HepG2 (cell line): ENCODE measurements at regions not wholly inside any gene's neighbourhood (a gene's known extent, or its start where the extent isn't known, plus 50 kb on each side); places are given as distances from the start of the nearest gene placed in this dataset.

ENCODE experiments used
- ATF1 ChIP-seq: IDR thresholded peaks from 2 replicates; pipeline ENCODE4 v1.6.1; 2016; ENCODE audit warnings: mild to moderate bottlenecking, control low read depth
- CC2D1A ChIP-seq: sonication (generic); formaldehyde crosslinking; IDR thresholded peaks from 2 replicates; pipeline ENCODE4 v1.8.1; 2023; ENCODE audit warnings: mild to moderate bottlenecking, missing genetic modification reagents
- MTF1 ChIP-seq: sonication (generic); formaldehyde crosslinking; IDR thresholded peaks from 2 replicates; pipeline ENCODE4 v1.5.0; 2020; ENCODE audit warnings: missing genetic modification reagents
- NFIB ChIP-seq: sonication (generic); formaldehyde crosslinking; IDR thresholded peaks from 2 replicates; pipeline ENCODE4 v1.9.0; 2021; ENCODE audit warnings: missing genetic modification reagents, mild to moderate bottlenecking, borderline replicate concordance
- YEATS4 ChIP-seq: sonication (generic); formaldehyde crosslinking; IDR thresholded peaks from 2 replicates; pipeline ENCODE4 v1.4.0; 2020; ENCODE audit warnings: missing genetic modification reagents, borderline replicate concordance
- ZBTB43 ChIP-seq: sonication (generic); formaldehyde crosslinking; conservative IDR thresholded peaks from 2 replicates; pipeline ENCODE4 v1.4.0; 2020; ENCODE audit warnings: missing genetic modification reagents

GRCh38 chr15:93603550-93603949 is 514.5 kb upstream of the RGMA start:
- TF ChIP-seq ATF1 (no peak), MTF1 (CRISPR knock-in tag) (no peak), CC2D1A (CRISPR knock-in tag) (no peak), YEATS4 (CRISPR knock-in tag) (no peak), NFIB (CRISPR knock-in tag) (no peak), ZBTB43 (CRISPR knock-in tag) (no peak)
